Neuronal stem cell (in vitro differentiated cells): ENCODE measurements at regions not wholly inside any gene's neighbourhood (a gene's known extent, or its start where the extent isn't known, plus 50 kb on each side); places are given as distances from the start of the nearest gene placed in this dataset.

Source experiments
- DNase-seq: peaks from one replicate; pipeline ENCODE4 v3.0.0-alpha.2; 2013; ENCODE audit warnings: low spot score
- H2AFZ ChIP-seq: one replicate; pipeline ENCODE4 v1.6.1; 2013; ENCODE audit warnings: mild to moderate bottlenecking, low read length, inconsistent platforms
- H2AK5ac ChIP-seq: 2 replicates; pipeline ENCODE4 v1.6.1; 2013; ENCODE audit warnings: low read depth, mild to moderate bottlenecking, inconsistent platforms, low read length, moderate library complexity, mixed read lengths
- H2BK120ac ChIP-seq: 2 replicates; pipeline ENCODE4 v1.6.1; 2013; ENCODE audit warnings: low read depth, mild to moderate bottlenecking, inconsistent platforms, low read length, moderate library complexity, mixed read lengths
- H2BK12ac ChIP-seq: one replicate; pipeline ENCODE4 v1.6.1; 2013; ENCODE audit warnings: low read length, inconsistent platforms
- H2BK15ac ChIP-seq: 2 replicates; pipeline ENCODE4 v1.6.1; 2013; ENCODE audit warnings: mild to moderate bottlenecking, low read length, inconsistent platforms, mixed read lengths
- H2BK5ac ChIP-seq: one replicate; pipeline ENCODE4 v1.6.1; 2013; ENCODE audit warnings: inconsistent platforms, mild to moderate bottlenecking, low read length, moderate library complexity
- H3K14ac ChIP-seq: one replicate; pipeline ENCODE4 v1.6.1; 2013; ENCODE audit warnings: low read length, inconsistent platforms
- H3K18ac ChIP-seq: 2 replicates; pipeline ENCODE4 v1.6.1; 2013; ENCODE audit warnings: low read length, inconsistent platforms
- H3K23ac ChIP-seq: 2 replicates; pipeline ENCODE4 v1.6.1; 2013; ENCODE audit warnings: low read depth, mild to moderate bottlenecking, mixed read lengths, low read length, inconsistent platforms; ENCODE audit not compliant: poor library complexity
- H3K27ac ChIP-seq: replicated peaks from 3 replicates; pipeline ENCODE4 v1.5.1; 2013; ENCODE audit warnings: low read length, inconsistent platforms
- H3K27me3 ChIP-seq, 3 experiments: 2 replicates each; pipeline ENCODE4 v1.6.1; 2013; ENCODE audit warnings: low read length in 3 of 3, mild to moderate bottlenecking in 2 of 3, inconsistent platforms in 1 of 3, low read depth in 1 of 3, mixed read lengths in 1 of 3, moderate library complexity in 1 of 3; ENCODE audit not compliant: control insufficient read depth in 3 of 3, insufficient read depth in 3 of 3
- H3K36me3 ChIP-seq, 2 donors: replicated peaks in 1 of 2; 2 replicates each; pipeline ENCODE4 v1.6.1; 2013; ENCODE audit warnings: low read length in 2 of 2; ENCODE audit not compliant: control insufficient read depth in 2 of 2, insufficient read depth in 2 of 2
- H3K4ac ChIP-seq: 2 replicates; pipeline ENCODE4 v1.6.1; 2013; ENCODE audit warnings: inconsistent platforms, mild to moderate bottlenecking, low read length, moderate library complexity
- H3K4me1 ChIP-seq, 2 donors: 1 replicate in 1 of 2; 2 replicates in 1 of 2; pipeline ENCODE4 v1.6.1; 2013; ENCODE audit warnings: low read length in 2 of 2, low read depth in 1 of 2; ENCODE audit not compliant: control insufficient read depth in 2 of 2, insufficient read depth in 1 of 2
- H3K4me2 ChIP-seq: one replicate; pipeline ENCODE4 v1.6.1; 2013; ENCODE audit warnings: mild to moderate bottlenecking, low read length, inconsistent platforms; ENCODE audit not compliant: insufficient read depth, poor library complexity, severe bottlenecking
- H3K4me3 ChIP-seq, 2 donors: 2 replicates each; pipeline ENCODE4 v1.5.1; 2013; ENCODE audit warnings: low read length in 2 of 2, mild to moderate bottlenecking in 2 of 2, inconsistent platforms in 1 of 2, moderate library complexity in 1 of 2
- H3K79me1 ChIP-seq: one replicate; pipeline ENCODE4 v1.6.1; 2013; ENCODE audit warnings: low read depth, mild to moderate bottlenecking, inconsistent platforms, low read length, moderate library complexity
- H3K9ac ChIP-seq: one replicate; pipeline ENCODE4 v1.6.1; 2013; ENCODE audit warnings: mild to moderate bottlenecking, low read depth, low read length, inconsistent platforms; ENCODE audit not compliant: poor library complexity
- H3K9me3 ChIP-seq, 2 donors: replicated peaks in 1 of 2; 2 replicates each; pipeline versions ENCODE3 to v1.6.1; 2013; ENCODE audit warnings: low read length in 2 of 2, mild to moderate bottlenecking in 2 of 2, inconsistent platforms in 1 of 2, low read depth in 1 of 2, mixed read lengths in 1 of 2, moderate library complexity in 1 of 2; ENCODE audit not compliant: control insufficient read depth in 2 of 2, insufficient read depth in 1 of 2
- H4K8ac ChIP-seq: one replicate; pipeline ENCODE4 v1.6.1; 2013; ENCODE audit warnings: low read depth, mild to moderate bottlenecking, inconsistent platforms, low read length, moderate library complexity
- H4K91ac ChIP-seq: one replicate; pipeline ENCODE4 v1.6.1; 2013; ENCODE audit warnings: low read length, low read depth, mild to moderate bottlenecking, inconsistent platforms; ENCODE audit not compliant: poor library complexity
- WGBS, 2 donors: extraction: QIAGEN DNeasy Blood & Tissue Kit; methylation state at CpG; one replicate each; pipeline ENCODE4 v1.1.7; 2013; ENCODE audit warnings: missing lambda C conversion rate in 2 of 2, mixed read lengths in 1 of 2; ENCODE audit not compliant: insufficient read length in 2 of 2, insufficient replicate concordance in 1 of 2; ENCODE audit errors: extremely low coverage in 2 of 2; 5-methylcytosine and 5-hydroxymethylcytosine counted together

DNA sequence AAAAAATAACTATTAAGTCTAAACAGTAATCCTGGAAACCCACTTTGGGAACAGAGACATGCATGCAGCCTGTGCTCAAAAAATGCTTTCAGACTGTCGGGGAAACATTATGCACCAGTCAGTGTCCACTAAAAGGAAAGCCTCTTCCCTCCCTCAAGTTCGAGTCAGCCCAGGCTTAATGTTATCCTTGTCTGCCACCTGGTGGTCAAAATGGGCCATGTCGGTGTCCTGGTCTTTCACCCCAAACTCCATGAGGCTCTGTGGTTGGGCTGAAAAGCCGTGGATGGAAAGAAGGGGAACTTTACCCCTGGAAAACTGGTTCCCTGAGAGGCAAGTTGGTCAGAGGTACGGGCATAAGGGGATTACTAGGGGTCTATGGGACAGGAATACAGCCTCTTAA is 88.4 kb upstream of the ZNF492 start:
- peaks cover 2 to 39% of the 10 kb centered on the region in 2 donors for H3K9me3 ChIP-seq
- no peak overlapping the region for H2BK5ac ChIP-seq
- no peak overlapping the region for H3K18ac ChIP-seq
- H2AK5ac ChIP-seq = no peak overlapping the region
- H2BK12ac ChIP-seq = no peak overlapping the region
- no peaks in the 10 kb centered on the region for H3K4me1 ChIP-seq
- no peak for DNase-seq
- no peaks in the 10 kb centered on the region for H3K36me3 ChIP-seq
- H2BK120ac ChIP-seq = no peak overlapping the region
- H3K23ac ChIP-seq = no peak overlapping the region
- H3K4me2 ChIP-seq = no peak overlapping the region
- H3K9ac ChIP-seq = no peak overlapping the region
- no peak overlapping the region for H3K14ac ChIP-seq
- no peaks in the 10 kb centered on the region for H3K79me1 ChIP-seq
- no peak overlapping the region for H2BK15ac ChIP-seq
- no peaks in the 10 kb centered on the region for H3K27me3 ChIP-seq
- no peak overlapping the region for H3K27ac ChIP-seq
- no peak overlapping the region for H2AFZ ChIP-seq
- H3K4ac ChIP-seq = no peak overlapping the region
- H4K8ac ChIP-seq = no peak overlapping the region
- H4K91ac ChIP-seq = no peak overlapping the region
- peak overlapping the region in 1 of 2 donors; percentile 11 for H3K4me3 ChIP-seq
- WGBS, 2 donors = no CpG with 5 or more reads among the region's 5 CpGs

DNA sequence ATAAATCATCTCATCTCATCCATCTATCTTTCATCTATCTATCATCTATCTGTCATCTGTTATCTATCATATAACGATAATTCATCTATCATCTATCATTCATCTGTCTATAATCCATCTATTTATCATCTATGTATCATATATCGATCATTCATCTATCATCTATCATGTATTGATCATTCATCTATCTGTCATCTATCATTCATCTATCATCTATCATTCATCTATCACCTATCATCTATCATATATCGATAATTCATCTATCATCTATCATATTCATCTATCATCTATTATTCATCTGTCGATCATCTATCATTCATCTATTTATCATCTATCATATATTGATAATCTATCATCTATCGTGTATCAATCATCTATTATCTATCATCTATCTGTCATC is 100.4 kb upstream of the ZNF492 start:
- Histone ChIP-seq H3K4me2 (no peak overlapping the region), H4K8ac (no peak overlapping the region), H3K36me3 (no peaks in the 10 kb centered on the region)

DNA sequence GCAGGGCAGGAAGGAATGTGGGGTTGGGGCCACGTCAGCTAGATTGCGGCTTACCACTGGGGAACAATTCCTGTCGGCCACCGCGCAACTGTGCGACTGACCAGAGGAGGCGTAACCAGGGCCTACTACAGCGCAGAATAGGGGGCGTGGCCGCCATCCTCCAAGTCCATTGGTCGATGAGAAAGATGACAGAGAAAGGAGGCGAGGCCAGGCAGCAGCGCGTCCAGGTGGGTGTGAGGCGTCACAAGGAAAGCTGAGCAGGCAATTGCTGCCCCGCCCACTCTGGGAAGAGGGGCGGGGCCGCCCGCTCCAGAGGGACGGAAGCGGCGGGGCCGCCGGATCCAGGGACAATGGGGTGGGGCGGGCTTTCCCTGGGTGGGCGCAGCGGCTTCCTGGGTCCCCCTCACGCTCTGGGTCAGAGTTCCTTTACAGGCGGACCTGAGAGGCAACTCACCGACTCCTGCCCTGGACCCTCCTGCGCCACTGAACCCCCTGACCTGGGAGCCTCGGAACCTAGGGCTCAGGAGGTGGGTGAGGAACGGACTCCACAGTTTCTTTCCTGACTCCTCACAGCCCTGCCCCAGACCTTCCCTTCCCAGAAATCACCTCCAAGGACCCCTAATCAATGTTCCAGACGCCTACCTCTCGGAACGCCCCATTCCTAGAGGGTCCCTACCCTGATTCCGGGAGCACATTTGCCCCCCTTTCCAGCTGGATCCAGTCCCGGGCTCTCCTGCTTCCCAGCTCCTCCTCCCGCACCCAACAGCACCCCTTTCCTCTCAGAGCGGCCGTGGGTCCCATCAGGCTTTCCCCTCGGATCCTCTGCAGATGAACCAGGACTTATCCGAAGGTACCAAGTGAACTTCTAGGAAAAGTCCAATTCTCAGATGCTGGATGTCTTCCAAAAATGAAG is 101.5 kb upstream of the ZNF492 start:
- H4K8ac ChIP-seq = no peak overlapping the region
- no peak overlapping the region for H2BK5ac ChIP-seq
- H3K18ac ChIP-seq = no peak overlapping the region
- H2BK15ac ChIP-seq = no peak overlapping the region
- H3K4me3 ChIP-seq = no peak overlapping the region
- peaks cover 0 to 18% of the 10 kb centered on the region in 2 donors for H3K9me3 ChIP-seq
- no peak overlapping the region for H3K27ac ChIP-seq
- no peak overlapping the region for H2AFZ ChIP-seq
- no peak overlapping the region for H3K9ac ChIP-seq
- H4K91ac ChIP-seq = no peak overlapping the region
- no peaks in the 10 kb centered on the region for H3K4me1 ChIP-seq
- H3K4me2 ChIP-seq = no peak overlapping the region
- H2BK120ac ChIP-seq = no peak overlapping the region
- no peaks in the 10 kb centered on the region for H3K79me1 ChIP-seq
- H2BK12ac ChIP-seq = no peak overlapping the region
- no peak overlapping the region for H3K4ac ChIP-seq
- no peak overlapping the region for H3K14ac ChIP-seq
- no peak overlapping the region for H3K23ac ChIP-seq
- H2AK5ac ChIP-seq = no peak overlapping the region
- H3K36me3 ChIP-seq = no peaks in the 10 kb centered on the region
- WGBS, 2 donors = no CpG with 5 or more reads among the region's 43 CpGs
- H3K27me3 ChIP-seq = no peaks in the 10 kb centered on the region
- DNase-seq = no peak

More for the DNA sequence above, 100.4 kb upstream of the ZNF492 start:
- no peak overlapping the region for H3K4ac ChIP-seq
- H3K27ac ChIP-seq = no peak overlapping the region
- no peak overlapping the region for H3K18ac ChIP-seq
- no peaks in the 10 kb centered on the region for H3K27me3 ChIP-seq
- H3K4me3 ChIP-seq = no peak overlapping the region
- H2BK15ac ChIP-seq = no peak overlapping the region
- H3K9ac ChIP-seq = no peak overlapping the region
- DNase-seq = no peak
- H3K14ac ChIP-seq = no peak overlapping the region
- H3K4me1 ChIP-seq = no peaks in the 10 kb centered on the region
- H2BK12ac ChIP-seq = no peak overlapping the region
- no peak overlapping the region for H2BK120ac ChIP-seq
- no peak overlapping the region for H3K23ac ChIP-seq
- no peaks in the 10 kb centered on the region for H3K79me1 ChIP-seq
- peaks cover 0 to 18% of the 10 kb centered on the region in 2 donors for H3K9me3 ChIP-seq
- no peak overlapping the region for H2AFZ ChIP-seq
- H2AK5ac ChIP-seq = no peak overlapping the region
- H4K91ac ChIP-seq = no peak overlapping the region
- WGBS, 2 donors = 100% methylated on average over 4 to 5 of the region's 5 CpGs
- H2BK5ac ChIP-seq = no peak overlapping the region

DNA sequence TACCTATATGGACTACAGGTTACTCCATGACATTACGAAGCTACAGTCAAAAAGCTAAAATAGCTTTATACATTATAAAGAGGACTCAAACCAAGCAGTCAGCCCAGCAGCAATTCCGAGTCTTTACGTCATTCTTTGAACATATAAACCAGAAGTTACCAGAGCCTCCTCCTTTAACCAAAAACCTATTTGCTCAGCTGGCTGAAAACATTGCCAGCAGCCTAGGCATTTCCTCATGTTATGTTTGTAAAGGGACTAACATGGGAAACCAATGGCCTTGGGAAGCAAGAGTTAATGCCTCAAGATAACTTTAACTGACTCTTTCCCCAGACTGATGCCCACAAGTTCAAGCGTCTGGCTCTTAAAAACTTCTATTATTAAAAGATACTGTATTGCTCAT is 104.1 kb upstream of the ZNF492 start:
- no CpG with 5 or more reads among the region's 4 CpGs for WGBS, 2 donors

More for the DNA sequence above, 104.1 kb upstream of the ZNF492 start:
- no peak overlapping the region for H3K9ac ChIP-seq
- H3K18ac ChIP-seq = no peak overlapping the region
- no peak overlapping the region for H3K4ac ChIP-seq
- H2AK5ac ChIP-seq = no peak overlapping the region
- peaks cover 0 to 27% of the 10 kb centered on the region in 2 donors for H3K9me3 ChIP-seq
- no peak overlapping the region for H4K8ac ChIP-seq
- H4K91ac ChIP-seq = no peak overlapping the region
- H3K4me3 ChIP-seq = no peak overlapping the region
- no peak overlapping the region for H3K27ac ChIP-seq
- H2BK5ac ChIP-seq = no peak overlapping the region
- H2BK15ac ChIP-seq = no peak overlapping the region
- H2BK12ac ChIP-seq = no peak overlapping the region
- H3K23ac ChIP-seq = no peak overlapping the region
- no peak overlapping the region for H3K4me2 ChIP-seq
- no peak overlapping the region for H2AFZ ChIP-seq
- H3K14ac ChIP-seq = no peak overlapping the region
- DNase-seq = no peak
- H3K4me1 ChIP-seq = no peaks in the 10 kb centered on the region
- H3K27me3 ChIP-seq = no peaks in the 10 kb centered on the region
- H2BK120ac ChIP-seq = no peak overlapping the region
- H3K36me3 ChIP-seq = no peaks in the 10 kb centered on the region
- no peaks in the 10 kb centered on the region for H3K79me1 ChIP-seq
